ENCODE measurements at regions not wholly inside any gene's neighbourhood (a gene's known extent, or its start where the extent isn't known, plus 50 kb on each side); places are given as distances from the start of the nearest gene placed in this dataset.
A peak's percentile ranks its signal among the peaks of the same experiment; 100 is the strongest.

DNA sequence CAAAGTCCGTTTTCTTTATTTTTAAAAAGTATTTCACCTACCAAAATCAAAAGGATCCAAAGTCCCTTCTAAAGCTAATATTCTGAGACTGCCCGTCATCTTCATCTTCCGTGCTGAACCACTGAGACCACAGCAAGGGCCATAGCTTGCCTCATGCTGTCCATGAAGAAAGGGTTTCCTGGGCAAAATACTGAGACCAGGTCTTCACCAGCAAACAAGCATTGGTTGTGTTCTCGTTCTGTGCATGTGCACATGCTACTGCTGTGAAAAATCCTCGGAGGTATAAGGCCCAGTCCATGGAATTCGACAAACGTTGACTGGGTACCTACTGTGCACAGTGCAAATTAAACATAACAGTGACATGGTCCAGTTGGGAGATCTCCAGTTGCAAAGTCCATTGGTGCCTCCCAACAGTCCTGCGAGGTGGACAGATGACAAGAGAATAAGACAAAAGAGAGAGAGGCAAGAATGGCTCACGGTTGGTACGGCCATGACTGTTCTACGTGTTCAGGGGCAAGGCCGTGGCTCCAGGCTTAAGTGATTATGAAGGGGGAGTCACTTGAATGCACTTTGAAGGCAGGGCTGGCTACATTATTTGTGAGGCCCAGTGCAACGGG, 192.6 kb upstream of the GLI2 start (continued):
- TF ChIP-seq, protein P1, sequence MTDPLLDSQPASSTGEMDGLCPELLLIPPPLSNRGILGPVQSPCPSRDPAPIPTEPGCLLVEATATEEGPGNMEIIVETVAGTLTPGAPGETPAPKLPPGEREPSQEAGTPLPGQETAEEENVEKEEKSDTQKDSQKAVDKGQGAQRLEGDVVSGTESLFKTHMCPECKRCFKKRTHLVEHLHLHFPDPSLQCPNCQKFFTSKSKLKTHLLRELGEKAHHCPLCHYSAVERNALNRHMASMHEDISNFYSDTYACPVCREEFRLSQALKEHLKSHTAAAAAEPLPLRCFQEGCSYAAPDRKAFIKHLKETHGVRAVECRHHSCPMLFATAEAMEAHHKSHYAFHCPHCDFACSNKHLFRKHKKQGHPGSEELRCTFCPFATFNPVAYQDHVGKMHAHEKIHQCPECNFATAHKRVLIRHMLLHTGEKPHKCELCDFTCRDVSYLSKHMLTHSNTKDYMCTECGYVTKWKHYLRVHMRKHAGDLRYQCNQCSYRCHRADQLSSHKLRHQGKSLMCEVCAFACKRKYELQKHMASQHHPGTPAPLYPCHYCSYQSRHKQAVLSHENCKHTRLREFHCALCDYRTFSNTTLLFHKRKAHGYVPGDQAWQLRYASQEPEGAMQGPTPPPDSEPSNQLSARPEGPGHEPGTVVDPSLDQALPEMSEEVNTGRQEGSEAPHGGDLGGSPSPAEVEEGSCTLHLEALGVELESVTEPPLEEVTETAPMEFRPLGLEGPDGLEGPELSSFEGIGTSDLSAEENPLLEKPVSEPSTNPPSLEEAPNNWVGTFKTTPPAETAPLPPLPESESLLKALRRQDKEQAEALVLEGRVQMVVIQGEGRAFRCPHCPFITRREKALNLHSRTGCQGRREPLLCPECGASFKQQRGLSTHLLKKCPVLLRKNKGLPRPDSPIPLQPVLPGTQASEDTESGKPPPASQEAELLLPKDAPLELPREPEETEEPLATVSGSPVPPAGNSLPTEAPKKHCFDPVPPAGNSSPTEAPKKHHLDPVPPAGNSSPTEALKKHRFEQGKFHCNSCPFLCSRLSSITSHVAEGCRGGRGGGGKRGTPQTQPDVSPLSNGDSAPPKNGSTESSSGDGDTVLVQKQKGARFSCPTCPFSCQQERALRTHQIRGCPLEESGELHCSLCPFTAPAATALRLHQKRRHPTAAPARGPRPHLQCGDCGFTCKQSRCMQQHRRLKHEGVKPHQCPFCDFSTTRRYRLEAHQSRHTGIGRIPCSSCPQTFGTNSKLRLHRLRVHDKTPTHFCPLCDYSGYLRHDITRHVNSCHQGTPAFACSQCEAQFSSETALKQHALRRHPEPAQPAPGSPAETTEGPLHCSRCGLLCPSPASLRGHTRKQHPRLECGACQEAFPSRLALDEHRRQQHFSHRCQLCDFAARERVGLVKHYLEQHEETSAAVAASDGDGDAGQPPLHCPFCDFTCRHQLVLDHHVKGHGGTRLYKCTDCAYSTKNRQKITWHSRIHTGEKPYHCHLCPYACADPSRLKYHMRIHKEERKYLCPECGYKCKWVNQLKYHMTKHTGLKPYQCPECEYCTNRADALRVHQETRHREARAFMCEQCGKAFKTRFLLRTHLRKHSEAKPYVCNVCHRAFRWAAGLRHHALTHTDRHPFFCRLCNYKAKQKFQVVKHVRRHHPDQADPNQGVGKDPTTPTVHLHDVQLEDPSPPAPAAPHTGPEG (CRISPR knock-in tag; IDR thresholded peaks at IDR 0.05) = 0 out of 2 replicates have a peak, but pooled peaks have one; percentile 54
- TF ChIP-seq HOXA3 (CRISPR knock-in tag; IDR thresholded peaks at IDR 0.05) (peak; percentile 74), ZNF501 (CRISPR knock-in tag; IDR thresholded peaks at IDR 0.05) (peak; percentile 82), MIXL1 (CRISPR knock-in tag; IDR thresholded peaks at IDR 0.05) (0 out of 2 replicates have a peak, but pooled peaks have one; percentile 69), ZNF331 (CRISPR knock-in tag; IDR thresholded peaks at IDR 0.05) (no peak; the same call in 1 of the 2 replicates), FOSL2 (CRISPR knock-in tag; IDR thresholded peaks at IDR 0.05) (0 out of 2 replicates have a peak, but pooled peaks have one; percentile 29), HOXA9 (CRISPR knock-in tag; IDR thresholded peaks at IDR 0.05; ENCODE audit: borderline replicate concordance) (peak; percentile 78; the same call in 1 of the 2 replicates), ASH2L (IDR thresholded peaks at IDR 0.05; ENCODE audit: insufficient read length, low read depth, low read length) (peak; percentile 77), MEF2D (CRISPR knock-in tag; IDR thresholded peaks at IDR 0.05) (0 out of 2 replicates have a peak, but pooled peaks have one; percentile 18), SSRP1 (CRISPR knock-in tag; IDR thresholded peaks at IDR 0.05) (0 out of 2 replicates have a peak, but pooled peaks have one; percentile 72), NCOA2 (CRISPR knock-in tag; IDR thresholded peaks at IDR 0.05) (peak; percentile 22; the same call in 1 of the 2 replicates), GATAD2A (CRISPR knock-in tag; IDR thresholded peaks at IDR 0.05) (peak; percentile 63; the same call in 1 of the 2 replicates)
- TF ChIP-seq, protein P2, sequence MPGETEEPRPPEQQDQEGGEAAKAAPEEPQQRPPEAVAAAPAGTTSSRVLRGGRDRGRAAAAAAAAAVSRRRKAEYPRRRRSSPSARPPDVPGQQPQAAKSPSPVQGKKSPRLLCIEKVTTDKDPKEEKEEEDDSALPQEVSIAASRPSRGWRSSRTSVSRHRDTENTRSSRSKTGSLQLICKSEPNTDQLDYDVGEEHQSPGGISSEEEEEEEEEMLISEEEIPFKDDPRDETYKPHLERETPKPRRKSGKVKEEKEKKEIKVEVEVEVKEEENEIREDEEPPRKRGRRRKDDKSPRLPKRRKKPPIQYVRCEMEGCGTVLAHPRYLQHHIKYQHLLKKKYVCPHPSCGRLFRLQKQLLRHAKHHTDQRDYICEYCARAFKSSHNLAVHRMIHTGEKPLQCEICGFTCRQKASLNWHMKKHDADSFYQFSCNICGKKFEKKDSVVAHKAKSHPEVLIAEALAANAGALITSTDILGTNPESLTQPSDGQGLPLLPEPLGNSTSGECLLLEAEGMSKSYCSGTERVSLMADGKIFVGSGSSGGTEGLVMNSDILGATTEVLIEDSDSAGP (CRISPR knock-in tag; IDR thresholded peaks at IDR 0.05; ENCODE audit: borderline replicate concordance) = no peak; the same call in 1 of the 2 replicates
- TF ChIP-seq, protein P3, sequence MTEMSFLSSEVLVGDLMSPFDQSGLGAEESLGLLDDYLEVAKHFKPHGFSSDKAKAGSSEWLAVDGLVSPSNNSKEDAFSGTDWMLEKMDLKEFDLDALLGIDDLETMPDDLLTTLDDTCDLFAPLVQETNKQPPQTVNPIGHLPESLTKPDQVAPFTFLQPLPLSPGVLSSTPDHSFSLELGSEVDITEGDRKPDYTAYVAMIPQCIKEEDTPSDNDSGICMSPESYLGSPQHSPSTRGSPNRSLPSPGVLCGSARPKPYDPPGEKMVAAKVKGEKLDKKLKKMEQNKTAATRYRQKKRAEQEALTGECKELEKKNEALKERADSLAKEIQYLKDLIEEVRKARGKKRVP (CRISPR knock-in tag; IDR thresholded peaks at IDR 0.05) = no peak
- TF ChIP-seq, protein P4, sequence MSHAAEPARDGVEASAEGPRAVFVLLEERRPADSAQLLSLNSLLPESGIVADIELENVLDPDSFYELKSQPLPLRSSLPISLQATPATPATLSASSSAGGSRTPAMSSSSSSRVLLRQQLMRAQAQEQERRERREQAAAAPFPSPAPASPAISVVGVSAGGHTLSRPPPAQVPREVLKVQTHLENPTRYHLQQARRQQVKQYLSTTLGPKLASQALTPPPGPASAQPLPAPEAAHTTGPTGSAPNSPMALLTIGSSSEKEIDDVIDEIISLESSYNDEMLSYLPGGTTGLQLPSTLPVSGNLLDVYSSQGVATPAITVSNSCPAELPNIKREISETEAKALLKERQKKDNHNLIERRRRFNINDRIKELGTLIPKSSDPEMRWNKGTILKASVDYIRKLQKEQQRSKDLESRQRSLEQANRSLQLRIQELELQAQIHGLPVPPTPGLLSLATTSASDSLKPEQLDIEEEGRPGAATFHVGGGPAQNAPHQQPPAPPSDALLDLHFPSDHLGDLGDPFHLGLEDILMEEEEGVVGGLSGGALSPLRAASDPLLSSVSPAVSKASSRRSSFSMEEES (CRISPR knock-in tag; IDR thresholded peaks at IDR 0.05) = peak; percentile 54; the same call in 1 of the 2 replicates
